Right renal cortex interstitium (tissue), 3 donors: ENCODE measurements at regions not wholly inside any gene's neighbourhood (a gene's known extent, or its start where the extent isn't known, plus 50 kb on each side); places are given as distances from the start of the nearest gene placed in this dataset.

Experiments
- DNase-seq, 3 donors: peaks; one replicate each; pipeline ENCODE4 v3.0.0-alpha.2; 2013; ENCODE audit warnings: low read depth in 3 of 3, low spot score in 2 of 3

DNA sequence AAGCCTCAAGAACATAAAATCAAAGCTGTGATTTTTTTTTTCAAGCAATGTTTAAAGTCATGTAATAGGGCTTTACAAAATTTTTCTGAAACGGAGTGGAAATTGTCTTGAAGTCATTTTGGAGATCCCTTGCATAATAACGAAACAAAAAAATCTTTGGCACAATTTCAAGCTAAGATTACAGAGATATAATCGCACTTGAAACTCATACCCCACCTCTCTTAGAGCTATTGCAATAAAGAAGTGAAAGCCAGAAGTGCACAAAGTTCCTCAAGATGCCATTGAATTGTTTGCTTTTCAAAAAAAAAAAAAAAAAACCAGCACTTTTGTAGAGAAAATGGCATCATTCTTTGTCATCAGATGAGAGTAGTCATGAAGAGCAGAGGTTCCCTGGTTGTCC, 152.3 kb downstream of the PAX3 start:
- DNase-seq = no peak

GRCh38 chr2:222142027-222142426, 156.8 kb downstream of the PAX3 start:
- no peak for DNase-seq

DNA sequence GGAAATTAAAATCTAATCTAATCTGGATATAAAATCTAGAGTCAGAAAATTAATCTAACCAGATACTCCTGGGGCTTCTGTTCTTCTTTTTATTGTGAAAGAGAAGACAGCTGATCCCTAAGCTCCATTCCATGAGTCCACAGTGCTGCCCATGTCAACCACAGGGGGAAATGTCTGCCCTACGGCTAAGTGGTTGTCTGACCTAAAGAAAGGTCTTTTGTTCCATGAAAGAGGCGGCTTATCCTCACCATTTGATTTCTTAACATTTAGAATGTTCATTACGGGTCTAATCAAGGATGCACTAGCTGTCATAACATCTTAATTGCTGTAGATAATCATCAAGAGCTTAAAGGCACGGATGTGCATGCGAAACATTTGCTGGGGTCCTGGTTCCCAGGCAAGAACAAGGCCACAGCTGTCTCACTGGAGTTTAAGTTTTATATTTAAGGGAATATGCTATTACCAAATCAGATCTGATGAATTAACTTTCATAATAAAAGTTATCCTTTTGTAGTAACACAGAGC, 162.6 kb downstream of the PAX3 start:
- no peak for DNase-seq

GRCh38 chr2:222134654-222135053, 164.1 kb downstream of the PAX3 start:
- DNase-seq = no peak

DNA sequence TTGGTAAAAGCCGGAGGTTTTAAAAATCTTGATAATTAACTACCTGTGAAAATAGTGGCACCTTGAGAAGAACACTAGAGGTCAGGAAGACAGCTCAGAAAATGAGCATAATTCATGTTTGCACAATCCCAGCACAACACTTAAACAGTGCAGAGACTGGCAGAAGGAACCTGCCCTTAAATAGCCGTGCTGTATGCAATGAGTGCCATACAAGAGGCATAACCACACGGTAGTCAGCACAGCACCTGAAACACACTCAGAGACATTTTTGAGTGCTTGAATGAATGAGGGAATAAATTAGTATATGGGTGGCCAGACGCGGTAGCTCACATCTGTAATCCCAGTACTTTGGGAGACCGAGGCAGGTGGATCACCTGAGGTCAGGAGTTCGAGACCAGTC, 164.9 kb downstream of the PAX3 start:
- no peak for DNase-seq

- no peak for DNase-seq
Measured at GRCh38 chr2:222130855-222131254, 167.9 kb downstream of the PAX3 start.

DNA sequence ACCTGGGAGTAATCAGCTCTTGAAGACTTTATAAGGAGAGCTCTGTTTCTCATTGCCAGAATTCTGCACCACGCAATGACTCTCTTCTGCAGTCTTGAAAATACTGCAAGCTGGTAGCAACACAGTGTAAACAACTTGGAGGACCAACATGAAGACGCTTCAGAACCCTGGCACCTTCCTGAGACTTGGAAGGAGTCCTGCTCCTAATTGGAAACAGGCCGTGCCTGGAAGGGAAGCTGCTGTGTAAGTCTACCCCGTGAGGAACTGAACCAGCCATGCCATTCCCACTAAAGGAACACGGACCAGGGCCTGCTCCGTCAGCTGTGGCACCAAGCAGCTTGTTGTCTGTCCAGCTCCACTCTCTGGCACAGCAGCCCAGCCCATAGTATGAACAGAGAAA, 171.1 kb downstream of the PAX3 start:
- no peak for DNase-seq

GRCh38 chr2:222120933-222121332, 177.9 kb downstream of the PAX3 start:
- no peak for DNase-seq

DNA sequence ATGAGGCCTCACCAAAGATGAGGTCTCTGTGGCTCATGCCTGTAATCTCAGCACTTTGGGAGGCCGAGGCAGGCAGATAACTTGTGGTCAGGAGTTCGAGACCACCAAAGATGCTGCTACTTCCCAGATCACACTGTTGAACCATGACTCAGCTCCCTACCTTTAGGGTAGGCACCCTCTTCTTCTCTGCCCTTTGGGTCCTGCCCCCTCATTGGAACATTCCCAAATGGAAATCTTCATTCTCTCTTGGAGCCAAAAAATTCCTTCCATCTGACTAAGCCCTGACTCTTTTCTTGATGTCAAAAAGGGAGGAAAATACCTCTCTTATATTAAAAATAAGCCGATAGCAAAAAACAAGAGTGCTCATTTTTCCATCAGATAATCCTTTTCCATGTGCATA, 183.5 kb downstream of the PAX3 start:
- DNase-seq = no peak

- DNase-seq = no peak
Measured at GRCh38 chr2:222108957-222109585, 189.7 kb downstream of the PAX3 start.

- no peak for DNase-seq
Measured at GRCh38 chr2:222108497-222108896, 190.3 kb downstream of the PAX3 start.

DNA sequence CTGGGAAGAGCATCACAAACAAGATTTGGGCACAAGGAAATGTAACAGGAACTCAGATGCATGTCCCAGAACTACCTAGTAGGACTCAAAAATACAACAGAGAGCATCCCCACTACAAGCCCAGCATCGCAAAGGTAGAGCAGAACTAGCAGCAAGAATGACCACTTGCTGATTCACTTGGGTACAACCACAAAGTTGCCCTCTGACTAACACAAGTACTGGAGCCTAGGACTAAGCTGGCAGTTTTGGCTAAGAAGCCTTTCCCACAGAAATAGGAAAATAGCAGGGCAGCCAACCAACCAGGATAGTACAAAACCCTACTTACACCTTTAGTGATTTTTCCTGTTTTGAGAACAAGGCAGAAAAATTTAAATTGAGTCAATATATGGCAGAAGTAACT, 193.8 kb downstream of the PAX3 start:
- no peak for DNase-seq

DNA sequence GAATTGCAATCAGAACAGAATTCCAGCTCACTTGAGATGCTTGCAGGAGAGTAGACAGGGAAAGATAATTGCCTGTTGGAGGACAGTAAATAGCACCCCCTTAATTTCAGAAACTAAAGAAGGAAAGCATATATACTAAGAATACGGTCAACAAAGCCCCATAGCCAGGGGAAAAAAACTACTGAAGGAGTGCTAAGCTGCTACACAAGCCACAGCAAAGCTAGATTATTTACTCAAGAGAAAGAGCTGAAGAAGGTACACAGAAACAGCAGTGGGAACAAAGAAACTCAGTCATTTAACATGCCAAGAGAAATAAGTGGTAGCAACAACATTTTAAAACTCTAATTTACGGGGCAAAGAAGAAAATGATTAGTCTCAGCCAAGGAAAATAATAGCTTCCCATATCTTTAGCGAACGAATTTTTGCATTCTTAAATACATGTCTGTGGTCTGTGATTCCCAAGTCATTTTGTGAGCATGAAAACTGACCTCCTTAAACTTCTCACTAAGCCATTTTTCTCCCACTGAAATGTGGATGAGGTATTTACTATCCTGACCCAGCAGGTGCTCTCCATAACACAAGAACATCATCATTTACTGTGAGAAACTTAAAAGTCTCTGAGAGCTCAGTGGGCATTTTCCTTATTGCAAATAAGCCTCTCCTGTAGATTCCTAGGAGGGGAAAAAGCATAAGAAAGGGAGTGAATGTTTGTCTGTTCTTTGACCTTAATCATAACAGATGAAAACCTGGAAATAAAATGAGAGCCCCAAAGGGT, 196.0 kb downstream of the PAX3 start:
- no peak for DNase-seq

- no peak for DNase-seq
Measured at GRCh38 chr2:222100704-222101699, 197.8 kb downstream of the PAX3 start.

GRCh38 chr2:222088561-222088960, 210.2 kb downstream of the PAX3 start:
- no peak for DNase-seq

- no peak for DNase-seq
Measured at GRCh38 chr2:222087998-222088397, 210.8 kb downstream of the PAX3 start.

DNA sequence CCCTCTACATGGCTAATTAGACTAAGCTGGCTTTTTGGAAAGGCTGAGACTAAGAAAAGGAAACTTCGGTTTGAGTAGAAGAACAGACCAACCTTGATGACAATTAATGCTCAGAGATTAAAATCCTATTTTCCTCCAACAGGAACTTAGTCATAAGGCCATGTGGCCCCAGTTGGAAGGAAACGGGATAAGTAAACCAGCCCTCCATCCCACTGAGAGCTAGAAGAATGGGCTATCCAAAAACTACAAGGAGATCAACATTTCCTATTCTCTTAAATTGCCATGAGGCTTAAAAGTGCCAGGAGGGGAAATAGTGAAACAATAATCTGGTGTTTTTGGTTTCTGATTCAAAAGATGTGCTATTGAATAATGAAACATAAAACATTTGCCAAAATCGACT, 216.6 kb downstream of the PAX3 start:
- DNase-seq = no peak

GRCh38 chr2:222080141-222080540, 218.7 kb downstream of the PAX3 start:
- DNase-seq = no peak

GRCh38 chr2:222076973-222077690, 221.7 kb downstream of the PAX3 start:
- no peak for DNase-seq

- DNase-seq = no peak
Measured at GRCh38 chr2:222074674-222075073, 224.1 kb downstream of the PAX3 start.
